Fibroblast of skin of scalp (primary cell): ENCODE measurements at regions not wholly inside any gene's neighbourhood (a gene's known extent, or its start where the extent isn't known, plus 50 kb on each side); places are given as distances from the start of the nearest gene placed in this dataset.
"Not testable (repeated sequence)": the region's sequence is repeated elsewhere in the genome, so short reads cannot be mapped to it uniquely, and the experiment has no call there.

Source experiments
- DNase-seq: peaks from one replicate; pipeline ENCODE4 v3.0.0-alpha.2; 2013

- DNase-seq: no peak
Measured at GRCh38 chr11:81380395-81380794, 1353.3 kb downstream of the FAM181B start.

- DNase-seq: no peak
Measured at GRCh38 chr11:81377418-81377817, 1356.2 kb downstream of the FAM181B start.

GRCh38 chr11:81373986-81374385 lies 1359.7 kb downstream of the FAM181B start:
- DNase-seq: no peak

- no peak for DNase-seq
Measured at GRCh38 chr11:81368192-81368591, 1365.5 kb downstream of the FAM181B start.

- DNase-seq: no peak
Measured at GRCh38 chr11:81365496-81365895, 1368.2 kb downstream of the FAM181B start.

GRCh38 chr11:81359476-81359875 lies 1374.2 kb downstream of the FAM181B start:
- no peak for DNase-seq

- DNase-seq: no peak
Measured at GRCh38 chr11:81345609-81346008, 1388.1 kb downstream of the FAM181B start.

GRCh38 chr11:81342966-81343365 lies 1390.7 kb downstream of the FAM181B start:
- DNase-seq: no peak

- no peak for DNase-seq
Measured at GRCh38 chr11:81340225-81340624, 1393.4 kb downstream of the FAM181B start.

GRCh38 chr11:81339521-81339920 lies 1394.1 kb downstream of the FAM181B start:
- DNase-seq: no peak

GRCh38 chr11:81337756-81338155 lies 1395.9 kb downstream of the FAM181B start:
- DNase-seq: no peak

GRCh38 chr11:81332276-81332675 lies 1401.4 kb downstream of the FAM181B start:
- no peak for DNase-seq

- no peak for DNase-seq
Measured at GRCh38 chr11:81331611-81332235, 1401.9 kb downstream of the FAM181B start.

GRCh38 chr11:81331088-81331487 lies 1402.6 kb downstream of the FAM181B start:
- DNase-seq: no peak

- DNase-seq: no peak
Measured at GRCh38 chr11:81303038-81303664, 1430.5 kb downstream of the FAM181B start.

- DNase-seq: no peak
Measured at GRCh38 chr11:81301166-81301830, 1432.4 kb downstream of the FAM181B start.

GRCh38 chr11:81286959-81287358 lies 1446.7 kb downstream of the FAM181B start:
- no peak for DNase-seq

- no peak for DNase-seq
Measured at GRCh38 chr11:81286550-81286949, 1447.1 kb downstream of the FAM181B start.

GRCh38 chr11:81280228-81280627 lies 1453.4 kb downstream of the FAM181B start:
- not testable (repeated sequence) for DNase-seq

- no peak for DNase-seq
Measured at GRCh38 chr11:81278991-81279390, 1454.7 kb downstream of the FAM181B start.

- no peak for DNase-seq
Measured at GRCh38 chr11:81270686-81271085, 1463.0 kb downstream of the FAM181B start.

- DNase-seq: no peak
Measured at GRCh38 chr11:81267246-81267645, 1466.4 kb downstream of the FAM181B start.

- DNase-seq: no peak
Measured at GRCh38 chr11:81259471-81259870, 1474.2 kb downstream of the FAM181B start.

GRCh38 chr11:81255895-81256294 lies 1477.8 kb downstream of the FAM181B start:
- DNase-seq: no peak
